ENCODE measurements at regions not wholly inside any gene's neighbourhood (a gene's known extent, or its start where the extent isn't known, plus 50 kb on each side); places are given as distances from the start of the nearest gene placed in this dataset.

DNA sequence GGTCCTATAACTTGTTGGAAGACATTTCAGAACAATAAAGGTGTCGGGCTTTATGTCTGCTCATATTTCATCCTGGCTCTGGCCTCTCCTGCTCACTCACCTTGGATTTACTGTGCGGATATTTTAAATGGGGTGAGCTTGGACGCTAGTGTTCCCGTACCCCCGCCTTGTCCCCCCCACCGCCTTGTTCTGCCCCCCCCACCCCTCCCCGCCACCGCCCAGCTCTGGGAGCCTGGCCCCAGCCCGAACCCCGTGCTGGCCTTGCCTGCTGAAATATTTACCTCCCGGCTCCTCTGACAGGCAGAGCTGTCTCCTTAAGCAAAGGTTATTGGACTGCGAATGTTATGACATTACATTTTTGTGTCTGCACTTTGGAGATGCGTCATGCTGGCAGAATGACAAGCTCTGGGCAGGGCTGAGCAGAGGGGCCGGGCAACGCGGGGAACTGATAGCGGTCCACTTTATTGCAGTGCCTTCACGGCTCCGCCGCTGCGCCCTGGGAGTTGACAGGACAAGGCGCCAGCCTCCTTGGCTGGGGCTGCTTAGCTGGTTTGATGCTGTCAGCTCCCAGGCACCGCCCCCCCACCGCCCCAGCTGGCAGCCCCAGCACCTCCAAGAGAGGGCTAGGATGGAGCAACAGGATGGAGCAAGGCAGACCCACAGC is 222.5 kb upstream of the GSE1 start:
- Histone ChIP-seq H3K27me3 (ENCODE audit: control insufficient read depth in 3 of 3, insufficient read depth in 3 of 3, low read length in 2 of 3) (no peaks in the 10 kb centered on the region), H3K4me3 (no peak overlapping the region), H3K4me1 (ENCODE audit: control insufficient read depth in 5 of 5, insufficient read depth in 5 of 5, low read length in 5 of 5) (peaks cover 0 to 32% (median 5%) of the 10 kb centered on the region in 5 donors), H3K9ac (ENCODE audit: insufficient read depth in 1 of 2, low read length in 2 of 2) (no peak overlapping the region), H3K9me3 (ENCODE audit: control insufficient read depth in 4 of 4, insufficient read depth in 3 of 4, low read length in 3 of 4) (no peaks in the 10 kb centered on the region), H3K27ac (ENCODE audit: low read depth in 1 of 2, low read length in 1 of 2) (no peak overlapping the region), H3K36me3 (ENCODE audit: control insufficient read depth in 4 of 4, insufficient read depth in 4 of 4, low read length in 4 of 4) (peaks cover 0 to 3% (median 0%) of the 10 kb centered on the region in 4 donors)
- WGBS, 2 donors: 61 to 72% methylated on average over 24 of the region's 24 CpGs
- DNase-seq (peak; percentile 86 to 90 (median 89)), ATAC-seq (ENCODE audit: insufficient read depth, low FRiP score) (peak; percentile 53)
- TF ChIP-seq, protein P1, sequence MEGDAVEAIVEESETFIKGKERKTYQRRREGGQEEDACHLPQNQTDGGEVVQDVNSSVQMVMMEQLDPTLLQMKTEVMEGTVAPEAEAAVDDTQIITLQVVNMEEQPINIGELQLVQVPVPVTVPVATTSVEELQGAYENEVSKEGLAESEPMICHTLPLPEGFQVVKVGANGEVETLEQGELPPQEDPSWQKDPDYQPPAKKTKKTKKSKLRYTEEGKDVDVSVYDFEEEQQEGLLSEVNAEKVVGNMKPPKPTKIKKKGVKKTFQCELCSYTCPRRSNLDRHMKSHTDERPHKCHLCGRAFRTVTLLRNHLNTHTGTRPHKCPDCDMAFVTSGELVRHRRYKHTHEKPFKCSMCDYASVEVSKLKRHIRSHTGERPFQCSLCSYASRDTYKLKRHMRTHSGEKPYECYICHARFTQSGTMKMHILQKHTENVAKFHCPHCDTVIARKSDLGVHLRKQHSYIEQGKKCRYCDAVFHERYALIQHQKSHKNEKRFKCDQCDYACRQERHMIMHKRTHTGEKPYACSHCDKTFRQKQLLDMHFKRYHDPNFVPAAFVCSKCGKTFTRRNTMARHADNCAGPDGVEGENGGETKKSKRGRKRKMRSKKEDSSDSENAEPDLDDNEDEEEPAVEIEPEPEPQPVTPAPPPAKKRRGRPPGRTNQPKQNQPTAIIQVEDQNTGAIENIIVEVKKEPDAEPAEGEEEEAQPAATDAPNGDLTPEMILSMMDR (IDR thresholded peaks at IDR 0.05; ENCODE audit: control extremely low read depth, extremely low read depth): no peak

DNA sequence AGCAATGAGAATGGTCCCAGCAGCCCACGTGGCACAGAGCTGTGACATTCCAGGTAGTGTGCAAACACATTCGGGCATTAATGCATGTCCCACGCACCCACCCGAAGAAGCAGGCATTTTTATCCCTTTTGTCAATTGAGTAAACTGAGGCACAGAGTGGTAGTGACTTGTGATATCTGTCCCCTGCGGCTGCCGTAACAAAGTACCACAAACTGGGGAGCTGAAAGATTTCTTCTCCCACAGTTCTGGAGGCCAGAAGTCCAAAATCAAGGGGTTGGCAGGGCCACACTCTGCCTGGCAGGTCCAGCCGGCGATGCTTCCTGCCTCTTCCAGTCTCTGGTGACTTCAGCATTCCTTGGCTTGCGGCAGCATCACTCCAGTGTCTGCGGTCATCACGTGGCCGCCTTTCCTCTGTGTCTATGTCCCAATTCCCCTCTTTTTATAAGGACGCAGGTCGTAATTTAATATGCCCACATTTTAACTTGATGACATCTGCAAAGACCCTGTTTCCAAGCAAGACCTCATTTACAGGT is 221.9 kb upstream of the GSE1 start:
- Histone ChIP-seq H3K27me3 (ENCODE audit: control insufficient read depth in 3 of 3, insufficient read depth in 3 of 3, low read length in 2 of 3) (no peaks in the 10 kb centered on the region), H3K4me3 (no peak overlapping the region), H3K4me1 (ENCODE audit: control insufficient read depth in 5 of 5, insufficient read depth in 5 of 5, low read length in 5 of 5) (peaks cover 0 to 38% (median 8%) of the 10 kb centered on the region in 5 donors), H3K27ac (ENCODE audit: low read depth in 1 of 2, low read length in 1 of 2) (no peak overlapping the region), H3K9me3 (ENCODE audit: control insufficient read depth in 4 of 4, insufficient read depth in 3 of 4, low read length in 3 of 4) (no peaks in the 10 kb centered on the region), H3K36me3 (ENCODE audit: control insufficient read depth in 4 of 4, insufficient read depth in 4 of 4, low read length in 4 of 4) (peaks cover 0 to 3% (median 0%) of the 10 kb centered on the region in 4 donors), H3K9ac (ENCODE audit: insufficient read depth in 1 of 2, low read length in 2 of 2) (no peak overlapping the region)
- DNase-seq (no peak), ATAC-seq (ENCODE audit: insufficient read depth, low FRiP score) (no peak)
- TF ChIP-seq, protein P1 (IDR thresholded peaks at IDR 0.05; ENCODE audit: control extremely low read depth, extremely low read depth): no peak
- whole genome bisulfite sequencing, 2 donors: 85 to 86% methylated on average over 14 of the region's 14 CpGs

DNA sequence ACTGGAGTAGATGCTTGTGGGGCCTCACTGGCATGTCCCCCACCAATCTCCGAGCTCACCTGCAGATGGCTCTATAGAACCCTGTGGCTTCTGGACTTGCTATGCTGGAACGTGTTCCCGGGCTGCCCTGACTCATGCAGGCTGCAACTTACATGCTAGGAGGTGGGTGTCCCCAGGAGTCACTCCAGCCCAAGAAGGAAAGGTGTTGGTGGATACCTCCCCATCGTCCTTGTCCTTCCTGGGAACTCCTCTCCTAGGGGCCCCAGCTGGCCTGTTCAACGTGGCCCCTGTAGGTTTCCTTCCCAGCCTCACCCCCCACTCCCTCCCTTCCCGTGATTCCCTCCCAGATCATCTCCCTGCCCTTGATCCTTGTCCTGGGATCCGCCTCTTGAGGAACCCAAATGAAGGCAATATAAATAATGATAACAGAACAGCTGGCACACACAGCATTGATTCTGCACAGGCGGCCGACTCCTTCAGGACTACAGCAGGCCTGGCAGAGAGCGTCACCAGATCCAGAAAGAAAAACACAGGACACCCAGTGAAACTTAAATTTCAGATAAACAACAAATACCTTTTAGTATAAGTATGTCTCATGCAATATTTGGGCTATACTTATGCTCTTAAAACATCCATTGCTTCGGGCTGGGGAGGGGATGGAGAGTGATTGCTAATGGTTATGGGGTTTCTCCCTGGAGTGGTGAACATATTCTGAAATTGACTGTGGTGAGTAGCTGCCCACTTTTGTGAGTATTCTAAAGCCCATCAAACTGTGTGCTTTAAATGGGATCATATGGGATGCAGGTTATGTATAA is 221.1 kb upstream of the GSE1 start:
- DNase-seq (no peak), ATAC-seq (ENCODE audit: insufficient read depth, low FRiP score) (no peak)
- Histone ChIP-seq H3K27ac (ENCODE audit: low read depth in 1 of 2, low read length in 1 of 2) (no peak overlapping the region), H3K4me3 (no peak overlapping the region), H3K4me1 (ENCODE audit: control insufficient read depth in 5 of 5, insufficient read depth in 5 of 5, low read length in 5 of 5) (peaks cover 0 to 45% (median 12%) of the 10 kb centered on the region in 5 donors), H3K36me3 (ENCODE audit: control insufficient read depth in 4 of 4, insufficient read depth in 4 of 4, low read length in 4 of 4) (peaks cover 0 to 3% (median 0%) of the 10 kb centered on the region in 4 donors), H3K9ac (ENCODE audit: insufficient read depth in 1 of 2, low read length in 2 of 2) (no peak overlapping the region), H3K9me3 (ENCODE audit: control insufficient read depth in 4 of 4, insufficient read depth in 3 of 4, low read length in 3 of 4) (no peaks in the 10 kb centered on the region), H3K27me3 (ENCODE audit: control insufficient read depth in 3 of 3, insufficient read depth in 3 of 3, low read length in 2 of 3) (no peaks in the 10 kb centered on the region)
- TF ChIP-seq, protein P1 (IDR thresholded peaks at IDR 0.05; ENCODE audit: control extremely low read depth, extremely low read depth): no peak
- WGBS, 2 donors: 88 to 93% methylated on average over 11 of the region's 11 CpGs
